Right ventricle myocardium inferior (tissue), 1 donor: ENCODE measurements at regions not wholly inside any gene's neighbourhood (a gene's known extent, or its start where the extent isn't known, plus 50 kb on each side); places are given as distances from the start of the nearest gene placed in this dataset.
"Not testable (repeated sequence)": the region's sequence is repeated elsewhere in the genome, so short reads cannot be mapped to it uniquely, and the experiment has no call there.

Experiments
- ATAC-seq: fragments of 200-7000 bp; cut with Tn5 transposase; one replicate; pipeline ENCODE4 v1.9.1; 2020; ENCODE audit warnings: mild to moderate bottlenecking, moderate library complexity
- DNase-seq: peaks from one replicate; pipeline ENCODE4 v3.0.0; 2021; ENCODE audit errors: missing footprints
- intact Hi-C: fragments of 100-400 bp; cut with DNase I; formaldehyde crosslinking; loops from one replicate; pipeline ENCODE4 v1.11.0; 2022
- donor health status: DM: no; HTN: yes; CAD: no; lungs with severe emphysema.

- no peak for DNase-seq
- no peak for ATAC-seq
- intact Hi-C loops, result no loop called here
Measured at GRCh38 chr2:51329512-51329911, 297.6 kb upstream of the NRXN1 start.

- intact Hi-C loops, result no loop called here
- no peak for DNase-seq
- no peak for ATAC-seq
Measured at GRCh38 chr2:51324051-51324450, 292.1 kb upstream of the NRXN1 start.

- DNase-seq (no peak), ATAC-seq (no peak)
- intact Hi-C loops, result no loop called here
Measured at GRCh38 chr2:51322613-51323012, 290.7 kb upstream of the NRXN1 start.

GRCh38 chr2:51304311-51304710 lies 272.4 kb upstream of the NRXN1 start:
- DNase-seq (no peak), ATAC-seq (no peak)
- intact Hi-C loops, result no loop called here

GRCh38 chr2:51301381-51301780 lies 269.4 kb upstream of the NRXN1 start:
- intact Hi-C loops, result no loop called here
- DNase-seq, result no peak
- no peak for ATAC-seq

GRCh38 chr2:51299370-51299769 lies 267.4 kb upstream of the NRXN1 start:
- ATAC-seq (no peak), DNase-seq (no peak)
- intact Hi-C loops, result no loop called here

GRCh38 chr2:51297488-51297887 lies 265.6 kb upstream of the NRXN1 start:
- intact Hi-C loops, result no loop called here
- ATAC-seq, result no peak
- no peak for DNase-seq

- ATAC-seq (no peak), DNase-seq (no peak)
- intact Hi-C loops, result no loop called here
Measured at GRCh38 chr2:51293566-51294200, 261.8 kb upstream of the NRXN1 start.

- intact Hi-C loops, result no loop called here
- ATAC-seq, result no peak
- no peak for DNase-seq
Measured at GRCh38 chr2:51291762-51292551, 260.0 kb upstream of the NRXN1 start.

- intact Hi-C loops, result no loop called here
- ATAC-seq, result no peak
- no peak for DNase-seq
Measured at GRCh38 chr2:51290725-51291124, 258.8 kb upstream of the NRXN1 start.

GRCh38 chr2:51289045-51289444 lies 257.1 kb upstream of the NRXN1 start:
- DNase-seq, result no peak
- intact Hi-C loops, result no loop called here
- ATAC-seq, result no peak

- DNase-seq (no peak), ATAC-seq (no peak)
- intact Hi-C loops, result no loop called here
Measured at GRCh38 chr2:51268191-51268590, 236.3 kb upstream of the NRXN1 start.

GRCh38 chr2:51265539-51265938 lies 233.6 kb upstream of the NRXN1 start:
- intact Hi-C loops, result no loop called here
- no peak for DNase-seq
- ATAC-seq, result no peak

- ATAC-seq (no peak), DNase-seq (no peak)
- intact Hi-C loops, result no loop called here
Measured at GRCh38 chr2:51263951-51264350, 232.0 kb upstream of the NRXN1 start.

GRCh38 chr2:51263101-51263500 lies 231.2 kb upstream of the NRXN1 start:
- DNase-seq, ATAC-seq, intact Hi-C loops: not testable (repeated sequence)

- DNase-seq (no peak), ATAC-seq (no peak)
- intact Hi-C loops, result no loop called here
Measured at GRCh38 chr2:51258301-51258700, 226.4 kb upstream of the NRXN1 start.

- no peak for ATAC-seq
- intact Hi-C loops, result no loop called here
Measured at GRCh38 chr2:51256736-51257135, 224.8 kb upstream of the NRXN1 start.

GRCh38 chr2:51251356-51251755 lies 219.4 kb upstream of the NRXN1 start:
- ATAC-seq (no peak), DNase-seq (no peak)
- intact Hi-C loops, result no loop called here

More at GRCh38 chr2:51256736-51257135, 224.8 kb upstream of the NRXN1 start:
- DNase-seq, result no peak

GRCh38 chr2:51247252-51247805 lies 215.4 kb upstream of the NRXN1 start:
- DNase-seq (no peak), ATAC-seq (no peak)
- intact Hi-C loops, result no loop called here

- intact Hi-C loops, result no loop called here
- ATAC-seq (no peak), DNase-seq (no peak)
Measured at GRCh38 chr2:51243892-51244535, 212.1 kb upstream of the NRXN1 start.
